GM21717 (cell line): ENCODE measurements at regions not wholly inside any gene's neighbourhood (a gene's known extent, or its start where the extent isn't known, plus 50 kb on each side); places are given as distances from the start of the nearest gene placed in this dataset.

ENCODE experiments used
- ATAC-seq: cut with Tn5 transposase; IDR thresholded peaks from one replicate; pipeline ENCODE4 v1.9.1; 2021; ENCODE audit warnings: mild to moderate bottlenecking, moderate library complexity; ENCODE audit not compliant: unreplicated experiment

- ATAC-seq, result no peak
Observed at GRCh38 chr18:56186319-56186718, 452.1 kb downstream of the TXNL1 start.

- ATAC-seq, result no peak
Observed at GRCh38 chr18:56185126-56185525, 453.3 kb downstream of the TXNL1 start.

GRCh38 chr18:56176751-56177150 lies 461.6 kb downstream of the TXNL1 start:
- no peak for ATAC-seq

DNA sequence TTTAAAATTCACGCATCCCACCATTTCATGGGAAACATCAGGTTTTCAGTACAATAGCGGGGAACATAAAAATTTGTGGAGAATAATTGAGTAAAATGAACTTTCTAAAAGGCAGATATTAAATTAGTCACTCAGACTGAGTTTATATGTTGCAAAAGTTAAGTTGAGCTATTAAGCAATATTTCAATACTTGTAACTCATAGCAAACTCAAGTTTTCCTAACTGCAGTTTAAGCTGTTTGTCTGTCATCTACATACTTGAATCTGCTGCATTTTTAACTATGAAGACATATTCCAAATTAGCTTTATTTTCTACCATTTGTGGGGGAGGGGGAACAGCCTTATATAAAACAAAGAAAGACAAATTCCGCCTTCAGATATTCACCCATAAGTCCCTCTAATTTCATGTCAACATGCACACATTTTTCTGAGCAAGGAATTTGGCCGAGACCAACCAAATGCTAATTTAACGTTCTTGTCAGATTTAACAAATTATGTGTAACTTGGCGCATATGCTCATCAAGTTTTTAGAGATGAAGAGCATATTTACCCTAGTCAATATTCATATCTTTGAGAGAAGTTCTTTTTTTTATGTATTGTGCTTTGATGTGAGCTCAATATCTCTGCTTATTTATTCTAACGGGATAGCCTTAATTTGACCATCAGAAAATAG lies 462.9 kb downstream of the TXNL1 start:
- no peak for ATAC-seq

DNA sequence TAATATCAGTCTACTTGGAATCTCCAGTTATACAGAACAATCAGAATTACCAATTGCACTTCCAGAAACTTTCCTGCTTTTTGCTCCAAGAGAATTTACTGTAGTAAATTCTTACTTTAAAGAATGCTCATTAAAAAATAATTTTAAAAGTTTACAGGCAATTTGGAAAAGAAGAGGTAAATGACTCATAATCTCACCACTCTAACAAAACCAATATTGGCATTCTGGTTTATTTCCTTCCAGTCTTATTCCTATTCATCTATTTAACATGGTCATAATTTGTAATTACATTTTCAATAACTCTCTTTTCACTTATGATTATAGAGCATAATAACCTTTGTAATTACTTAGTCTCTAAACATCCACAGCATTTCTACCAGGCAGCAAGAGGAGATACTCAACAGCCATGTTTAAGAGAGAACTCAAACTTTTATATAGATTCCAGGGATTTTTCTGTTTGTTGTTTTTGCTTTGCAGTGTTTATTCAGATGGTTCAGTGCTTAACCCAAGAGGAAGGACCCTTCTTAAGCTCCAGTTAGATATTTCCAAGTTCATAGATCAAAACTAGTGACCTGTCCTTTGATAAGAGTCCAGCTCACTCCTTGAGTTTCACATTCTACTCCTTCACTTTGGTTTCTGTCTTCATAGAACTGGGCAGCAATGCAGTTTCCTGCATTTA lies 464.7 kb downstream of the TXNL1 start:
- no peak for ATAC-seq

DNA sequence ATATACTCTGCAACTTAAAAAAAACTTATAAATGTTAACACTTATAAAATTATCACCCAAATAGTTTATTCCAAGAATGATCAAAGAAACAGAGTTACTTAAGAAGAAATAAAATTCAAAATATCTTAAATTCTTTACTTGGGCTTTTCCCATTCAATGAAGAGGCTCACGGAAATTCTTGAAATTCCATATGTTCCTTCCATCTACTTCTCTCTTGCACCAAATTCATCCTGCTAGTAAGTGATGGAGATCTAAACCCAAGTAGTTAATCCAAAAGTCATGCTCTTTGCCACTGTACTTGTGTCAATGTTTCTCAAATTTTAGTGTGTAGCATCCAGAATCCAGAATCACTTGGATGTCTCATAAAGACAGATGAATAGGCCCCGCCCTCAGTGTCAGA lies 465.9 kb downstream of the TXNL1 start:
- ATAC-seq, result no peak

DNA sequence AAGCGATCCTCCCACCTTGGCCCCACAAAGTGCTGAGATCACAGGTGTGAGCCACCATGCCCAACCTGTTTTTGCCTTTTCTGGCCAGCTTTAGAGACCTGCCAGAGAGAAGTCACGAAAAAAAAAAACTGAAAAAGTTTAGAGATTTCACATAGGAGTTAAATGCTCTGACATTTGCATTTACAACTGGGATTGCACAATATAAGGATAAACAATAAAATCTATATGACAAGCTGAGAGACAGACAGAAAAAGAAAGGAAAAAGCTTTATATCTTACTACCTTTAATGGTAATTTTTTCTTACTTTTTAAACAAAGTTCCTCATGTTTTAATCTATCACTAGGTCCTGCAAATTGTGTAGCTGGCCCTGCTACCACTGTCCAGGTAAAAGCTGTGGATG lies 466.5 kb downstream of the TXNL1 start:
- no peak for ATAC-seq

DNA sequence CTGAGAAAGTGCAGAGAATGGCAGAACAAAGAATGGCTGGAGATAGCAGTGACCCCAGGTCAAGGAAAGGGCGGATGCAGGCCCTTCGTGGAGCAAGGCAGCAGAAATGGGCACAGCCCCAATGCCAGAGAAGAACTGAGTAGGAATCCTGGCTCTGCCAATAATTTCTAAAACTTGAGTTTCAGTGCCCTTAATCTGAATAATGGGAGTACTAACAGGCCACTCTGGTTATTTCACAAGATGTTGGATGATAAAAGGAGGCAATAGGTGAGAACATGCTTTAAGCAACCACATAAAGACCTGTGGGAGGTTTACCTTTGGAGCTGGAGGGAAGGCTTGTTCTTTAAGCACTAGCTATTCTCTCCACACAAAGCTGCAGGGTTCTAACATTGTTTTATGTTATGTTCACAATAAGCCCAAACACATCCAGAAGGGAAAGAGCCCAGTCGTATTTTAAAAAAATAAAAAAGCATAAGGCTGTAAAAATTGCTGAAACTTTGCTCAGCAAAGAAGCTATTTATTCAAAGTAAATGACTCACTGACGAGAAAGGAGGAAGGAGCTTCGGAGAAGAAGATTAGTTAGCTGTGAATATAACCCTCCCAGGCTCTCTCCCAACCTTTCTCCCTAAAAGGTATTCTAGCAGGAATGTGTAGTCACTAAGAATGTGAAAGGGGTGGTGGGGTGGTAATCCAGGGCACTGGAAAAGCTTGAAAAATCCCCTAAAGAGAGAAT lies 470.2 kb downstream of the TXNL1 start:
- no peak for ATAC-seq

DNA sequence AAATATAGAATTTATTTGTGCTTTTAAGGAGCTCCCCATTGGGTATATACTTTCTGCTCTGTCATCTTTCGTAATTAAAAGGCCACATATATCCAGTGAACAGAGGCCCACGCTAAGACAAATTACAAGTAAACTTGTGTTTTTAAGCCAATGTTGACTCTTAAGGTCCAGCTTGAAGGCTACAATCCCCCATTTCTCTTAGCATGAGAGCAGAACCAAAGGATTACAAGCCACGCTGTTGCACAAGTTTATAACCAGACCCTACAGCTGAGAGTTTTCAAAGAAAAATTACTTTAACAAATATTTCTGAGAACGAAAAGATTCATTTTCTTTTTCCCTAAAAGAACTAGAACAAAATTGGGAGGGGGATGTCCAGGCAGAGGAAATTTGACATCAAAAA lies 471.0 kb downstream of the TXNL1 start:
- no peak for ATAC-seq

GRCh38 chr18:56166914-56167313 lies 471.5 kb downstream of the TXNL1 start:
- ATAC-seq, result no peak

GRCh38 chr18:56165601-56166355 lies 472.6 kb downstream of the TXNL1 start:
- ATAC-seq, result no peak

DNA sequence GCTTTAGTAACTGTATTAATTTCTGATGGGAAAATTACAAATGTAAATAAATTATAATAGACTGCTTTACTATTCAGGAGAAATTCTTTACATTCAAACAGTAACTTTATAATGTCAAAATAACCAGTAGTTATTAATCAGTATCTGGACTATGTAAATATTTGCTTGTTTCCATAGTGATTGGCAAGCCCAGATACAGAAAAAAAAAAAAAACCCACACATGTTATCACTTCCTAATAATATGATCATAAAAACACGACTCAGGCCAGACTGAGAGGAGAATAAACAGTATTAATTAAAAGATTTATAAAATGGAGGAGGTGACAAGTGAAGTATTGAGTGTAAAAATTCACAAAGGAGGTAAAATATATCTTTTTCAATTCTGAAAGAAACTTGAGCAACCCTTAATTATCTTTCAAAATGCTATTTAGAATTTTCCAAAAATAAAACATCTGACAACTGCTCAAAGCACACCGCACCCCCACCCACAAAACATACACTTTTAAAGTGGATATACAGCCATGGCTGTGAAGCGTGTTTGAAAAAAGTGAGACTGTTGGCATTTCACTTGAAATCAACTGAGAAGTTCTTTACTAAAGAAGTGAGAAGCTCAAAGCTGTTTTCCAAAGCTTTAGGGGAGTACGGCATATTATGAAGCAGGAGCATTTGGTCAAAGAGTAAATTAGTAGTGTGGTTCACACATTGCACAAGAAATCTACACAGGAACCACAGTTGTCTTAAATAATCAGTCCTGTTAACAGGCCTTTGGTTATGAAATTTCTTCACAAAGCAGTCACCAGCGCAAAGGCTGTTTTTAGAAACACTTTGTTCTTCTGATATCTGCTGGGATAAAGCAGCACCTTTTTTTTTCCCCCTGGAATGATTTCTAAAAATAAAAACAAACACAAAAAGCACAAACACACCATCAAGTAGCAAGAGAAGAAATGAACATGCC lies 475.8 kb downstream of the TXNL1 start:
- no peak for ATAC-seq

GRCh38 chr18:56161566-56162260 lies 476.7 kb downstream of the TXNL1 start:
- ATAC-seq, result no peak

GRCh38 chr18:56158676-56159075 lies 479.7 kb downstream of the TXNL1 start:
- no peak for ATAC-seq

- ATAC-seq, result no peak
Observed at GRCh38 chr18:56157541-56157940, 480.9 kb downstream of the TXNL1 start.

- ATAC-seq, result no peak
Observed at GRCh38 chr18:56152551-56153310, 485.7 kb downstream of the TXNL1 start.

GRCh38 chr18:56148373-56148772 lies 490.0 kb downstream of the TXNL1 start:
- ATAC-seq, result no peak

DNA sequence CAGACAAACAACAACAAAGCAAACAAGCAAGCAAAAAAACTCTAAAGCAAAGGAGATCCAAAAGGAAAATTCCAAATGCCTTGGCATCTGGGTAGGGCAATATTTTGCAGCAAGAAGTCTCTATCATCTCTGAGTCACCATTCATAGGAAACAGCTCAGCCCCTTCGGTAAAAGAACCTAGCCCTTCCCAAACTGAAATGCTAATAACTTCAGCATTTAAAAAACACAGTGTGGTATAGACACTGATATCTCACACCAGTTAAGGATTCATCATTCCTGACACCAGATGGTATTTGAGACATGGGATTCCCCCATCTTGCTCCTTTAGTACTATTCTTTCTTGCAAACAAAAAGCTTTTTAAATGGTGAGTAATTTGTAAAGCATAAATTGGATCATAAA lies 491.8 kb downstream of the TXNL1 start:
- no peak for ATAC-seq

DNA sequence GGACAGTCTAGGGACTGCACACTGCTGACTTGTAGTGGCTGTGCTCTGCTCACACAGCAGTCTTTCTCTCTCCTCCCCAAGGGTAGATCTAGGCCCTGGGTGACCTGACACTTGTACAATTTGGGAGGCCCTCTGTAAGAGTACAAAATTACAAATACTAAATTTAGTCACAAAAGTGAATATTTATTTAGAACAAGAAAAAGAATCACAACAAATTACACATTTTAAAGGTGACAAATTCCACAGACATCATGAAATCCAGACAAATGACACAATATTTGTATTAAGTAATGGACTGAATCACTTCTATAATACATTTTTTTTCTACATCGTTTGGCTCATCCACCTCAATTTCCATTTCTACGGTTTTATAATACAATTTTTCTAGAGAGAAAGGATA lies 496.4 kb downstream of the TXNL1 start:
- ATAC-seq, result no peak
